CD14-positive monocyte (primary cell): ENCODE measurements at regions not wholly inside any gene's neighbourhood (a gene's known extent, or its start where the extent isn't known, plus 50 kb on each side); places are given as distances from the start of the nearest gene placed in this dataset.

Experiments
- DNase-seq, 3 donors: peaks; one replicate each; pipeline ENCODE4 v3.0.0-alpha.2; 2011 to 2022
- H2AFZ ChIP-seq: 2 replicates; pipeline ENCODE4 v1.6.0; 2012; ENCODE audit warnings: mild to moderate bottlenecking, low read depth, low read length, inconsistent platforms; ENCODE audit not compliant: insufficient read depth, poor library complexity, severe bottlenecking
- H3K27ac ChIP-seq, 2 donors: 1 replicate in 1 of 2; 2 replicates in 1 of 2; pipeline ENCODE4 v1.5.1; 2012 to 2013; ENCODE audit warnings: low read length in 2 of 2, control low read depth in 1 of 2, inconsistent platforms in 1 of 2, low read depth in 1 of 2, mild to moderate bottlenecking in 1 of 2
- H3K27me3 ChIP-seq, 2 donors: one replicate each; pipeline versions ENCODE4 v1.6.0 to v1.6.1; 2011 to 2013; ENCODE audit warnings: low read length in 2 of 2; ENCODE audit not compliant: control insufficient read depth in 2 of 2, insufficient read depth in 2 of 2
- H3K36me3 ChIP-seq, 2 donors: replicated peaks in 1 of 2; 1 replicate in 1 of 2; 2 replicates in 1 of 2; pipeline versions ENCODE4 v1.5.1 to v1.6.1; 2012 to 2013; ENCODE audit warnings: low read length in 2 of 2, control low read depth in 1 of 2, inconsistent platforms in 1 of 2, mild to moderate bottlenecking in 1 of 2; ENCODE audit not compliant: insufficient read depth in 2 of 2, control insufficient read depth in 1 of 2
- H3K4me1 ChIP-seq, 2 donors: 1 replicate in 1 of 2; 2 replicates in 1 of 2; pipeline versions ENCODE4 v1.5.1 to v1.6.1; 2012 to 2013; ENCODE audit warnings: low read length in 2 of 2, control low read depth in 1 of 2, inconsistent platforms in 1 of 2, mild to moderate bottlenecking in 1 of 2, moderate library complexity in 1 of 2; ENCODE audit not compliant: insufficient read depth in 2 of 2, control insufficient read depth in 1 of 2
- H3K4me2 ChIP-seq: replicated peaks from 2 replicates; pipeline ENCODE3; 2012; ENCODE audit warnings: low read length, moderate library complexity, mild to moderate bottlenecking; ENCODE audit not compliant: poor library complexity, severe bottlenecking; ENCODE audit errors: extremely low read depth
- H3K4me3 ChIP-seq, 3 experiments: fragments of 200-600 bp in 1 of 3; sonication (generic) in 1 of 3; replicated peaks in 1 of 3; 1 replicate in 2 of 3; 2 replicates in 1 of 3; pipeline ENCODE4 v1.5.1; 2011 to 2013; ENCODE audit warnings: low read length in 3 of 3, mild to moderate bottlenecking in 3 of 3, control low read depth in 2 of 3, low read depth in 2 of 3, inconsistent platforms in 1 of 3, moderate library complexity in 1 of 3
- H3K79me2 ChIP-seq: 2 replicates; pipeline ENCODE4 v1.6.0; 2012; ENCODE audit warnings: mild to moderate bottlenecking, control low read depth, inconsistent platforms, low read length, moderate library complexity; ENCODE audit not compliant: insufficient read depth
- H3K9ac ChIP-seq: 2 replicates; pipeline ENCODE4 v1.6.0; 2017; ENCODE audit warnings: low read length, mild to moderate bottlenecking; ENCODE audit not compliant: insufficient read depth, poor library complexity, severe bottlenecking
- H3K9me3 ChIP-seq, 2 donors: replicated peaks in 1 of 2; 1 replicate in 1 of 2; 2 replicates in 1 of 2; pipeline versions ENCODE4 v1.5.1 to v1.6.1; 2012 to 2013; ENCODE audit warnings: low read length in 2 of 2, control low read depth in 1 of 2; ENCODE audit not compliant: control insufficient read depth in 1 of 2, insufficient read depth in 1 of 2
- H4K20me1 ChIP-seq: 2 replicates; pipeline ENCODE4 v1.6.0; 2012; ENCODE audit warnings: mild to moderate bottlenecking, low read length, control low read depth, moderate library complexity; ENCODE audit not compliant: insufficient read depth
- H3K27ac Mint-ChIP-seq, 7 donors: one replicate each; pipeline ENCODE4 v1.8.0; 2020; ENCODE audit warnings: mild to moderate bottlenecking in 7 of 7, mixed read lengths in 7 of 7, moderate library complexity in 6 of 7, inconsistent platforms in 2 of 7
- H3K27me3 Mint-ChIP-seq, 3 donors: one replicate each; pipeline ENCODE4 v1.8.0; 2021 to 2022; ENCODE audit warnings: low read depth in 3 of 3, mild to moderate bottlenecking in 3 of 3, mixed read lengths in 3 of 3, moderate library complexity in 3 of 3, inconsistent platforms in 1 of 3
- H3K36me3 Mint-ChIP-seq, 2 donors: one replicate each; pipeline ENCODE4 v1.8.0; 2020; ENCODE audit warnings: mixed read lengths in 2 of 2, inconsistent platforms in 1 of 2, mild to moderate bottlenecking in 1 of 2
- H3K4me1 Mint-ChIP-seq: one replicate; pipeline ENCODE4 v1.8.0; 2020; ENCODE audit warnings: mild to moderate bottlenecking, mixed read lengths
- H3K4me3 Mint-ChIP-seq, 2 donors: one replicate each; pipeline ENCODE4 v1.8.0; 2020; ENCODE audit warnings: mild to moderate bottlenecking in 2 of 2, mixed read lengths in 2 of 2, moderate library complexity in 1 of 2
- H3K9me3 Mint-ChIP-seq, 7 donors: one replicate each; pipeline ENCODE4 v1.8.0; 2020 to 2022; ENCODE audit warnings: mixed read lengths in 7 of 7, mild to moderate bottlenecking in 6 of 7, moderate library complexity in 6 of 7, inconsistent platforms in 2 of 7
- WGBS: methylation state at CpG from one replicate; pipeline ENCODE4 v1.1.5; 2013; ENCODE audit warnings: missing lambda C conversion rate; ENCODE audit not compliant: insufficient coverage; 5-methylcytosine and 5-hydroxymethylcytosine counted together
- intact Hi-C, 2 donors: fragments of 100-400 bp; cut with micrococcal nuclease; formaldehyde crosslinking; loops; one replicate each; pipeline versions ENCODE4 v1.15.0 to v1.15.1; 2023
- TF ChIP-seq, protein P1 (sequence below): fragments of 200-600 bp; IDR thresholded peaks from one replicate; pipeline ENCODE4 v1.8.0; 2022; ENCODE audit warnings: antibody characterized with exemption, mild to moderate bottlenecking

DNA sequence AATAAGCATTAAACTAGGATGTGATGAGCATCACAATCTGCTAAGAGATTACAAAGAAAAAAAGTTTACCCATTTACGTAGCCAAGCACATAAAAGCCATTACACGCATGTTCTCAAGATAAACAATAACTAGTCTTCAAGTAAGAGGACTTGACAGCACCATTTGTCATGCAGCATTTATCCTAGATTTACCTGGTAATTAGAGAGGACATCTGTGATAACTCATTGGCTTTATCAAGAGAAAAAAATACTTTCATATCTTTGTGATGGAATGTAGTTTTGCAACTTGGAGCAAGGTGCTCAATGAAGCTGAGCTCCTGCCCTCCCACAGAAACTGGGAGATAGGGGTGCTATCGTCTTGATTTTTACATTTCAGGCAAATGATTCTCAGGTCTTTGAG is 1023.7 kb downstream of the FSCB start:
- intact Hi-C loops: no loop called here

GRCh38 chr14:43481864-43482263 is 1025.2 kb downstream of the FSCB start:
- no peak overlapping the region for H3K27ac ChIP-seq
- no peaks in the 10 kb centered on the region for H3K9me3 ChIP-seq
- Mint-ChIP-seq H3K9me3 (peaks cover 0 to 3% (median 0%) of the 10 kb centered on the region in 7 donors), H3K4me3 (no peak overlapping the region), H3K4me1 (no peaks in the 10 kb centered on the region), H3K36me3 (no peaks in the 10 kb centered on the region), H3K27ac (no peak overlapping the region), H3K27me3 (no peaks in the 10 kb centered on the region)
- H3K79me2 ChIP-seq: no peaks in the 10 kb centered on the region
- no peak overlapping the region for H2AFZ ChIP-seq
- H3K9ac ChIP-seq: no peak overlapping the region
- no peaks in the 10 kb centered on the region for H3K36me3 ChIP-seq
- no peak overlapping the region for H3K4me3 ChIP-seq
- H3K27me3 ChIP-seq: no peaks in the 10 kb centered on the region
- no peak for DNase-seq
- intact Hi-C loops: no loop called here
- TF ChIP-seq, protein P1, sequence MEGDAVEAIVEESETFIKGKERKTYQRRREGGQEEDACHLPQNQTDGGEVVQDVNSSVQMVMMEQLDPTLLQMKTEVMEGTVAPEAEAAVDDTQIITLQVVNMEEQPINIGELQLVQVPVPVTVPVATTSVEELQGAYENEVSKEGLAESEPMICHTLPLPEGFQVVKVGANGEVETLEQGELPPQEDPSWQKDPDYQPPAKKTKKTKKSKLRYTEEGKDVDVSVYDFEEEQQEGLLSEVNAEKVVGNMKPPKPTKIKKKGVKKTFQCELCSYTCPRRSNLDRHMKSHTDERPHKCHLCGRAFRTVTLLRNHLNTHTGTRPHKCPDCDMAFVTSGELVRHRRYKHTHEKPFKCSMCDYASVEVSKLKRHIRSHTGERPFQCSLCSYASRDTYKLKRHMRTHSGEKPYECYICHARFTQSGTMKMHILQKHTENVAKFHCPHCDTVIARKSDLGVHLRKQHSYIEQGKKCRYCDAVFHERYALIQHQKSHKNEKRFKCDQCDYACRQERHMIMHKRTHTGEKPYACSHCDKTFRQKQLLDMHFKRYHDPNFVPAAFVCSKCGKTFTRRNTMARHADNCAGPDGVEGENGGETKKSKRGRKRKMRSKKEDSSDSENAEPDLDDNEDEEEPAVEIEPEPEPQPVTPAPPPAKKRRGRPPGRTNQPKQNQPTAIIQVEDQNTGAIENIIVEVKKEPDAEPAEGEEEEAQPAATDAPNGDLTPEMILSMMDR: no peak
- H3K4me2 ChIP-seq: no peak overlapping the region
- no CpG with 5 or more reads among the region's 2 CpGs for WGBS
- H4K20me1 ChIP-seq: no peaks in the 10 kb centered on the region
- no peaks in the 10 kb centered on the region for H3K4me1 ChIP-seq

More for the DNA sequence above, 1023.7 kb downstream of the FSCB start:
- no peak overlapping the region for H3K4me3 ChIP-seq
- no peaks in the 10 kb centered on the region for H3K79me2 ChIP-seq
- no peaks in the 10 kb centered on the region for H3K27me3 ChIP-seq
- DNase-seq: no peak
- H3K9ac ChIP-seq: no peak overlapping the region
- H3K9me3 Mint-ChIP-seq: no peaks in the 10 kb centered on the region
- no peak overlapping the region for H3K27ac ChIP-seq
- no CpG with 5 or more reads among the region's 3 CpGs for WGBS
- TF ChIP-seq, protein P1: no peak
- no peak overlapping the region for H2AFZ ChIP-seq
- H3K27me3 Mint-ChIP-seq: no peaks in the 10 kb centered on the region
- no peaks in the 10 kb centered on the region for H4K20me1 ChIP-seq
- no peak overlapping the region for H3K27ac Mint-ChIP-seq
- H3K4me3 Mint-ChIP-seq: no peak overlapping the region
- H3K4me1 Mint-ChIP-seq: no peaks in the 10 kb centered on the region
- H3K9me3 ChIP-seq: no peaks in the 10 kb centered on the region
- no peak overlapping the region for H3K4me2 ChIP-seq
- H3K4me1 ChIP-seq: no peaks in the 10 kb centered on the region
- H3K36me3 Mint-ChIP-seq: no peaks in the 10 kb centered on the region
- no peaks in the 10 kb centered on the region for H3K36me3 ChIP-seq
